SU-DHL-6 (cell line): ENCODE measurements at regions not wholly inside any gene's neighbourhood (a gene's known extent, or its start where the extent isn't known, plus 50 kb on each side); places are given as distances from the start of the nearest gene placed in this dataset.

Source experiments
- H2AFZ ChIP-seq: fragments of 200-600 bp; sonication (generic); 2 replicates; pipeline ENCODE4 v1.6.1; 2014; ENCODE audit warnings: low read depth, mild to moderate bottlenecking, moderate library complexity, mixed read lengths, antibody characterized with exemption, low read length; ENCODE audit not compliant: severe bottlenecking
- H3F3A ChIP-seq: fragments of 200-600 bp; shearing (Covaris generic); 2 replicates; pipeline ENCODE4 v1.6.0; 2016; ENCODE audit warnings: antibody characterized with exemption, mild to moderate bottlenecking; ENCODE audit not compliant: insufficient read depth
- H3K27ac ChIP-seq: fragments of 200-600 bp; sonication (generic); 2 replicates; pipeline ENCODE4 v1.5.1; 2016; ENCODE audit warnings: low read depth, mild to moderate bottlenecking, low read length, moderate library complexity, mixed read lengths
- H3K27me3 ChIP-seq: fragments of 200-600 bp; sonication (generic), shearing (Covaris generic); 2 replicates; pipeline ENCODE4 v1.6.0; 2014; ENCODE audit warnings: mild to moderate bottlenecking, low read length
- H3K36me3 ChIP-seq: fragments of 200-600 bp; sonication (generic); 2 replicates; pipeline ENCODE4 v1.6.1; 2014; ENCODE audit warnings: mild to moderate bottlenecking, low read length, mixed read lengths
- H3K4me2 ChIP-seq: fragments of 300-600, 200-600 bp; shearing (Covaris generic), sonication (generic); 2 replicates; pipeline ENCODE4 v1.6.0; 2014; ENCODE audit warnings: low read length, low read depth, mild to moderate bottlenecking; ENCODE audit not compliant: poor library complexity, severe bottlenecking
- H3K4me3 ChIP-seq: fragments of 200-600 bp; sonication (generic); 2 replicates; pipeline ENCODE4 v1.5.1; 2014; ENCODE audit warnings: antibody characterized with exemption, low read length, mild to moderate bottlenecking, mixed read lengths; ENCODE audit not compliant: insufficient read depth, poor library complexity, severe bottlenecking
- H3K79me2 ChIP-seq: fragments of 200-600 bp; sonication (generic); 2 replicates; pipeline ENCODE4 v1.6.1; 2014; ENCODE audit warnings: mild to moderate bottlenecking, low read length, moderate library complexity; ENCODE audit not compliant: insufficient read depth
- H3K9ac ChIP-seq: fragments of 200-600 bp; sonication (generic); 2 replicates; pipeline ENCODE4 v1.7.0; 2014; ENCODE audit warnings: mild to moderate bottlenecking, low read length
- H3K9me2 ChIP-seq: fragments of 200-600 bp; sonication (generic); replicated peaks from 2 replicates; pipeline ENCODE4 v1.6.1; 2014; ENCODE audit warnings: low read length; ENCODE audit not compliant: insufficient read depth
- H3K9me3 ChIP-seq: fragments of 200-600 bp; sonication (generic); 2 replicates; pipeline ENCODE4 v1.6.1; 2014; ENCODE audit warnings: low read length, mixed read lengths; ENCODE audit not compliant: insufficient read depth
- H4K20me1 ChIP-seq: fragments of 200-600 bp; sonication (generic); 2 replicates; pipeline ENCODE4 v1.6.1; 2014; ENCODE audit warnings: low read depth, mild to moderate bottlenecking, antibody characterized with exemption, low read length, moderate library complexity, mixed read lengths
- EZH2phosphoT487 ChIP-seq: fragments of 200-600 bp; sonication (generic), shearing (Covaris generic); conservative IDR thresholded peaks from 2 replicates; pipeline ENCODE4 v1.6.1; 2018; ENCODE audit warnings: mild to moderate bottlenecking, antibody characterized with exemption, low read length, moderate library complexity, mixed read lengths
- TF ChIP-seq, protein P1 (sequence below): fragments of 200-600 bp; sonication (generic); IDR thresholded peaks from one replicate; pipeline ENCODE4 v1.5.1; 2017; ENCODE audit warnings: antibody characterized with exemption, mild to moderate bottlenecking, low read length, moderate library complexity; ENCODE audit not compliant: insufficient read depth, poor library complexity, severe bottlenecking

DNA sequence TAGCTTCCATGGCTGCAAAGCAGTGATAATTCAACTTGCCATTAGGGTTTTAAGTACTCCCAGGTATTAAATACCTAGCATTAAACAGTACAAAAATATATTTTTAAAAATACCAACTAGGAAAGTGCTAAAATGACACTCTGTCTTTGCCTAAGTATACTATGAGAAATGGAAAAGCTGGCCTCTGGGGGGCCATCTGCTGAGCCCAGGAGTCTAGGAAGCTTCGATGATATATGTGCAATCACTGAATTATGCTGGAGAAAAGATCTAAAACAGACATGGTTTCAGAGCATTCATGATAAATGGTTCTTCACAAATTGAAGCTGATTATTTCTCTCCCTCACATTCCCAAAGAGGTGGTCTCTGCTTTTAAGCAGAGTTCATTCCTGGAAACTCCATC, 191.8 kb downstream of the OPA1 start:
- H3K4me3 ChIP-seq = no peak overlapping the region
- H3K9me2 ChIP-seq = no peaks in the 10 kb centered on the region
- no peaks in the 10 kb centered on the region for H3K36me3 ChIP-seq
- no peak overlapping the region for H3K4me2 ChIP-seq
- H3K27me3 ChIP-seq = no peaks in the 10 kb centered on the region
- H3K9me3 ChIP-seq = no peaks in the 10 kb centered on the region
- no peaks in the 10 kb centered on the region for H3K79me2 ChIP-seq
- no peaks in the 10 kb centered on the region for H3F3A ChIP-seq
- H4K20me1 ChIP-seq = no peaks in the 10 kb centered on the region
- no peak overlapping the region for H2AFZ ChIP-seq
- TF ChIP-seq EZH2phosphoT487 = no peak
- TF ChIP-seq, protein P1, sequence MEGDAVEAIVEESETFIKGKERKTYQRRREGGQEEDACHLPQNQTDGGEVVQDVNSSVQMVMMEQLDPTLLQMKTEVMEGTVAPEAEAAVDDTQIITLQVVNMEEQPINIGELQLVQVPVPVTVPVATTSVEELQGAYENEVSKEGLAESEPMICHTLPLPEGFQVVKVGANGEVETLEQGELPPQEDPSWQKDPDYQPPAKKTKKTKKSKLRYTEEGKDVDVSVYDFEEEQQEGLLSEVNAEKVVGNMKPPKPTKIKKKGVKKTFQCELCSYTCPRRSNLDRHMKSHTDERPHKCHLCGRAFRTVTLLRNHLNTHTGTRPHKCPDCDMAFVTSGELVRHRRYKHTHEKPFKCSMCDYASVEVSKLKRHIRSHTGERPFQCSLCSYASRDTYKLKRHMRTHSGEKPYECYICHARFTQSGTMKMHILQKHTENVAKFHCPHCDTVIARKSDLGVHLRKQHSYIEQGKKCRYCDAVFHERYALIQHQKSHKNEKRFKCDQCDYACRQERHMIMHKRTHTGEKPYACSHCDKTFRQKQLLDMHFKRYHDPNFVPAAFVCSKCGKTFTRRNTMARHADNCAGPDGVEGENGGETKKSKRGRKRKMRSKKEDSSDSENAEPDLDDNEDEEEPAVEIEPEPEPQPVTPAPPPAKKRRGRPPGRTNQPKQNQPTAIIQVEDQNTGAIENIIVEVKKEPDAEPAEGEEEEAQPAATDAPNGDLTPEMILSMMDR = no peak
- H3K9ac ChIP-seq = no peak overlapping the region
- H3K27ac ChIP-seq = no peak overlapping the region

DNA sequence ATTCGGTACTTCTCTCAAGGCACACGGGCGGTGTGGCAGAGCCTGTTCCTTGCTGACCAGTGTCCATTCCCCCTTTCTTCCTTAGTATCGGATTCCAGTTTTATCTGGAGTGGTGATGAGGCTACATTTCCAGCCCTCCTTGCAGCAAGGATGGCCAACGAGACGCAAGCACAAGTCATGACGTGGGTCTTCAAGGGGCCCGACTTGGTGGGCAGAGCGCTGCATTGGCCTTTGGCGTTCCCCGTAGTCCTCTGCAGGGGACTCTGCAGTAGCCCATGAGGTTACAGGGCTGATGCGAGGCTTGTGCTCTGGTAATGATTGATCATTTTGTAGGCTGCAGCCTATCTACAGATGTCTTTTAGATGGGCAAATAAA, 194.5 kb downstream of the OPA1 start:
- Histone ChIP-seq H3K4me2 (no peak overlapping the region), H3K27ac (no peak overlapping the region), H3F3A (no peaks in the 10 kb centered on the region), H2AFZ (no peak overlapping the region), H3K27me3 (no peaks in the 10 kb centered on the region), H3K9me2 (no peaks in the 10 kb centered on the region), H3K9me3 (no peaks in the 10 kb centered on the region), H3K9ac (no peak overlapping the region), H3K36me3 (no peaks in the 10 kb centered on the region), H4K20me1 (no peaks in the 10 kb centered on the region), H3K4me3 (no peak overlapping the region), H3K79me2 (no peaks in the 10 kb centered on the region)
- TF ChIP-seq EZH2phosphoT487 = no peak
- TF ChIP-seq, protein P1 = no peak

DNA sequence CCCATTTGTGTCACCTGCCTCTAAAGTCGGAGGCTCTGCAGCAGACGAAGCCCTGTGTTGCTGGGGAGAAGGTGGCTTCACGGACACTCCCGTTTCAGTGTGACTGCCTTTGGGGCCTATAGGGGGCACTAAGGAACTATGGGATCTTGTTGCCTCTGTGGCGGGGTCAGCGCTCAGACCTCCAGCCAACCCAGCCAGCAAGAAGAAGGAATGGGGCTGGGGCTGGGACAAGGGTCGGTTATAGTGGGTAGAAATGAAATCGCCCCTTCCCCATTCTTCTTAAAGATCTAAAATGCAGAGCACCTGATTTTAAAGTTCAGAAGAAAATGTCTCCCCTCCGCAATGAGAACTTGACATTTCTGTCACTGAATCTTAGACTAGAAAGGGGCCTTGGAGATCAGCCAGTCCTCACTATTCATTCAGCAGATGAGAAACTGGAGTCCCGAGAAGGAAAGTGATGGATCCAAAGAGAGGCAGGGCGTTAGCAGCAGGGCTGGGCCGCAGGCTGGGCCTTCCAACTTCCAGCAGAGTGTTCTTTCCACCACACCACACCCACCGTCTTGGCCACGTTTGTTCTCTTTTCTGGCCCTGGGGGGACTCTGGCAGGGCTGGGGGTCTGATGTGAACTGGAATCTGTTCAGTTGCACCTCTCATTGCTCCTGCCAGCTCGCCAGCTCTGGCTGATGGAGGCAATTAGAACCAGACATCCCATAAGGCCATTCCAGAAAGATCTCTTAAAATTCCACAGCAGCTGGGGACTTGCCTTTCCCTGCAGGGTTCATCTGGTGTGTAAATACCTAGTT, 195.4 kb downstream of the OPA1 start:
- Histone ChIP-seq H3K9me3 (no peaks in the 10 kb centered on the region), H3F3A (no peaks in the 10 kb centered on the region), H3K27me3 (no peaks in the 10 kb centered on the region), H3K9ac (no peak overlapping the region), H3K27ac (no peak overlapping the region), H2AFZ (no peak overlapping the region), H3K36me3 (no peaks in the 10 kb centered on the region), H3K79me2 (no peaks in the 10 kb centered on the region), H3K9me2 (no peaks in the 10 kb centered on the region), H4K20me1 (no peaks in the 10 kb centered on the region), H3K4me2 (no peak overlapping the region), H3K4me3 (no peak overlapping the region)
- no peak for TF ChIP-seq EZH2phosphoT487
- TF ChIP-seq, protein P1 = peak; percentile 60
